Tibial artery (tissue), 4 donors: ENCODE measurements at regions not wholly inside any gene's neighbourhood (a gene's known extent, or its start where the extent isn't known, plus 50 kb on each side); places are given as distances from the start of the nearest gene placed in this dataset.
"Not testable (repeated sequence)": the region's sequence is repeated elsewhere in the genome, so short reads cannot be mapped to it uniquely, and the experiment has no call there.

ENCODE experiments used
- DNase-seq, 2 donors: peaks; one replicate each; pipeline ENCODE4 v3.0.0-alpha.2; 2019
- H3K27ac ChIP-seq, 2 donors: fragments of 200-600 bp; sonication (generic) in 1 of 2; 1 replicate in 1 of 2; 2 replicates in 1 of 2; pipeline ENCODE4 v1.5.1; 2018 to 2019; ENCODE audit warnings: mild to moderate bottlenecking in 1 of 2
- H3K27me3 ChIP-seq, 2 donors: fragments of 200-600 bp; sonication (generic) in 1 of 2; one replicate each; pipeline versions ENCODE4 v1.5.1 to v1.6.0; 2016 to 2019
- H3K36me3 ChIP-seq, 3 donors: fragments of 200-600 bp; sonication (generic) in 2 of 3; one replicate each; pipeline ENCODE4 v1.5.1; 2016 to 2019; ENCODE audit warnings: mild to moderate bottlenecking in 2 of 3
- H3K4me1 ChIP-seq, 4 donors: fragments of 200-600 bp; sonication (generic) in 2 of 4; 1 replicate in 3 of 4; 2 replicates in 1 of 4; pipeline ENCODE4 v1.5.1; 2016 to 2019
- H3K4me3 ChIP-seq, 2 donors: fragments of 200-600 bp; sonication (generic) in 1 of 2; 1 replicate in 1 of 2; 2 replicates in 1 of 2; pipeline ENCODE4 v1.5.1; 2018 to 2019; ENCODE audit warnings: mild to moderate bottlenecking in 2 of 2
- H3K9me3 ChIP-seq, 3 donors: fragments of 200-600 bp; sonication (generic) in 1 of 3; one replicate each; pipeline ENCODE4 v1.5.1; 2016 to 2019
- intact Hi-C: fragments of 100-400 bp; cut with DNase I; formaldehyde crosslinking; loops from one replicate; pipeline ENCODE4 v1.15.0; 2023; ENCODE audit warnings: low total_unique reads
- TF ChIP-seq, protein P1 (sequence below), 2 experiments: fragments of 200-600 bp in 1 of 2; fragments of 450-650 bp in 1 of 2; IDR thresholded peaks; one replicate each; pipeline ENCODE4 v1.5.1; 2017 to 2019; ENCODE audit warnings: antibody characterized with exemption in 2 of 2, mild to moderate bottlenecking in 1 of 2, moderate library complexity in 1 of 2

DNA sequence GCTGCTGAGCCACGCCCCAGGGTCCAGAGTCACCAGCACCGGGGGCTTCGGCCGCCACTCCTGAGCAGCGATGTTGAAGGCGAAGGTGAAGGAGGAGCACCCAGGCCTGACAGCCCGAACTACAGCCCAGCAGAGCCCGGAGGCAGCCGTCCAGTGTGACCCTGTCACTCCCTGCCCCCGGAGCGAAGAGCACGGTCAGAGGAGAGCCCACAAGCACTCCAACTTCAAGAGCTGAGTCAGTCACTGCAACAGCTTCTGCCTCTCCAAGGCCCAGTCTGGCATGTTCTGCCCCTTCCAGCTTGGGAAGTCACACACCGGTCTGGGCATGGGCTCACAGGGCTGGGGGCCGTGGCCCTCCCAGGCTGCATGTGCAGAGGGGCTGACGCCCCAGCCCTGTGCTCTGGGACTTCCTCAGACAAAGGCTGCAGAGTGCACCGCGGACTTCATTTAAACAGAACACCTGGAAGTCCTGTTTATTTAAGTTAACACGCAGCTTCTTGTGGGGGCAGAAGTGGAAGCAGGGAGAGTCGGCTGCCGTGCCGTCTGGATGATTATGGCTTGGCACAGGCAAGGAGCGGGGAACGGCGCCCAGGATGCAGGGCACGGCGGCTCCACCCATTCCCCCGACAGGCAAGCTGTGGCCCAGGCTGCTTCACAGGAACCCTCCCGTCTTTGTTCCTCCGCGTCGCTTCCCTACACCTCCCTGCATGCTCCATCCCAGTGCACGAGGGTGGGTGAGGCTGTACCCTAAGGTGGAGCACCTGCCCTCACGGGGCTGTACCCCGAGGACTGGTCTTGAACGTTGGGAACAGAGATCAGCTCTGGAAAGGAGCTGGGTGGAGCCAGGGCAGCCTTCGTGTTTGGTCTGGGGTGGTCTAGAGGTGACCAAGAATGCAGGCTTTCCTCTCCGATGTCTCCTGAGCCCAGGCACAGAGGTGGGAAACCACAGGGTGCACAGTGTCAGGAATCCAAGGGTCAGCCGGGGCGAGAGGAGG, 68.9 kb upstream of the METRNL start:
- H3K4me3 ChIP-seq = no peak overlapping the region
- H3K9me3 ChIP-seq = no peaks in the 10 kb centered on the region
- intact Hi-C loops = no loop called here
- H3K27me3 ChIP-seq = no peaks in the 10 kb centered on the region
- DNase-seq = no peak
- no peak overlapping the region for H3K27ac ChIP-seq
- H3K4me1 ChIP-seq = no peaks in the 10 kb centered on the region
- no peaks in the 10 kb centered on the region for H3K36me3 ChIP-seq
- TF ChIP-seq, protein P1, sequence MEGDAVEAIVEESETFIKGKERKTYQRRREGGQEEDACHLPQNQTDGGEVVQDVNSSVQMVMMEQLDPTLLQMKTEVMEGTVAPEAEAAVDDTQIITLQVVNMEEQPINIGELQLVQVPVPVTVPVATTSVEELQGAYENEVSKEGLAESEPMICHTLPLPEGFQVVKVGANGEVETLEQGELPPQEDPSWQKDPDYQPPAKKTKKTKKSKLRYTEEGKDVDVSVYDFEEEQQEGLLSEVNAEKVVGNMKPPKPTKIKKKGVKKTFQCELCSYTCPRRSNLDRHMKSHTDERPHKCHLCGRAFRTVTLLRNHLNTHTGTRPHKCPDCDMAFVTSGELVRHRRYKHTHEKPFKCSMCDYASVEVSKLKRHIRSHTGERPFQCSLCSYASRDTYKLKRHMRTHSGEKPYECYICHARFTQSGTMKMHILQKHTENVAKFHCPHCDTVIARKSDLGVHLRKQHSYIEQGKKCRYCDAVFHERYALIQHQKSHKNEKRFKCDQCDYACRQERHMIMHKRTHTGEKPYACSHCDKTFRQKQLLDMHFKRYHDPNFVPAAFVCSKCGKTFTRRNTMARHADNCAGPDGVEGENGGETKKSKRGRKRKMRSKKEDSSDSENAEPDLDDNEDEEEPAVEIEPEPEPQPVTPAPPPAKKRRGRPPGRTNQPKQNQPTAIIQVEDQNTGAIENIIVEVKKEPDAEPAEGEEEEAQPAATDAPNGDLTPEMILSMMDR (IDR thresholded peaks at IDR 0.05) = no peak

DNA sequence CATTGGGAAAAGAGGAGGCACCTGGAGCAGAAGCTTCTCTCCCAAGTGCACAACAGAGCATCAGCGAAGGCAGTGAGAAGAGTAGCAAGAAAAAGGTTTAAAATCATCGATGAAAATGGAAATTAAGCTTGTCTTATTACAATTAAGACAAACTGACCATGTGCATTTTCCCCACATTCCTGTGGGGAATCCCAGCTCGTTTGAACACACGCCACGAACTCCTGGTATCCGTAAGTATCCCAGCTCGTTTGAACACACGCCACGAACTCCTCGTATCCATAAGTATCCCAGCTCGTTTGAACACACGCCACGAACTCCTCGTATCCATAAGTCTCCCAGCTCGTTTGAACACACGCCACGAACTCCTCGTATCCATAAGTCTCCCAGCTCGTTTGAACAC, 67.7 kb upstream of the METRNL start:
- H3K27me3 ChIP-seq, H3K9me3 ChIP-seq, H3K4me1 ChIP-seq, H3K36me3 ChIP-seq, DNase-seq, intact Hi-C loops, H3K4me3 ChIP-seq, H3K27ac ChIP-seq: not testable (repeated sequence)

GRCh38 chr17:83012200-83012785, 67.1 kb upstream of the METRNL start:
- no peaks in the 10 kb centered on the region for H3K36me3 ChIP-seq
- intact Hi-C loops = no loop called here
- no peaks in the 10 kb centered on the region for H3K9me3 ChIP-seq
- H3K4me3 ChIP-seq = no peak overlapping the region
- no peaks in the 10 kb centered on the region for H3K27me3 ChIP-seq
- H3K4me1 ChIP-seq = no peaks in the 10 kb centered on the region
- no peak for DNase-seq
- TF ChIP-seq, protein P1 (IDR thresholded peaks at IDR 0.05) = no peak
- H3K27ac ChIP-seq = no peak overlapping the region

GRCh38 chr17:83012868-83013778, 66.3 kb upstream of the METRNL start:
- intact Hi-C loops = no loop called here
- no peak overlapping the region for H3K4me3 ChIP-seq
- no peaks in the 10 kb centered on the region for H3K4me1 ChIP-seq
- H3K27me3 ChIP-seq = no peaks in the 10 kb centered on the region
- no peaks in the 10 kb centered on the region for H3K36me3 ChIP-seq
- H3K9me3 ChIP-seq = no peaks in the 10 kb centered on the region
- TF ChIP-seq, protein P1 (IDR thresholded peaks at IDR 0.05) = no peak
- DNase-seq = no peak
- H3K27ac ChIP-seq = no peak overlapping the region

DNA sequence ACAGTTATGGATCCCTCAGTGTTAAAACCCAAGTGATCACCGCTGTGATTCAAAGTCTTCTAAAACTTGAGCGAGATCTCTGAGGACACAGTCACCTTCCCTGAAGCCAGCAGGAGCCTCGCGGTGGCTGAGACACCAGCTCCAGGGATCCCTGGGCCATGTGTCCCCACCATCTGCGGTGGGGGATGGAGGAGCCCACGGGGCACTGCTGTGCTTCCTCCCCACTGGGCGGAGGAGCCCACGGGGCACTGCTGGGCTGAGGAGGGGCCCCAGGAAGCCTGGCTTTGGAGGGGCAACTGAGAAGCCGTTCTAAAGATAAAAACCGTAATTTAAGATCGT, 65.7 kb upstream of the METRNL start:
- no peak for DNase-seq
- Histone ChIP-seq H3K27me3 (no peaks in the 10 kb centered on the region), H3K27ac (no peak overlapping the region), H3K4me1 (no peaks in the 10 kb centered on the region), H3K4me3 (no peak overlapping the region), H3K9me3 (no peaks in the 10 kb centered on the region), H3K36me3 (no peaks in the 10 kb centered on the region)
- TF ChIP-seq, protein P1 (IDR thresholded peaks at IDR 0.05) = no peak
- intact Hi-C loops = no loop called here
